ENCODE measurements at regions not wholly inside any gene's neighbourhood (a gene's known extent, or its start where the extent isn't known, plus 50 kb on each side); places are given as distances from the start of the nearest gene placed in this dataset.

DNA sequence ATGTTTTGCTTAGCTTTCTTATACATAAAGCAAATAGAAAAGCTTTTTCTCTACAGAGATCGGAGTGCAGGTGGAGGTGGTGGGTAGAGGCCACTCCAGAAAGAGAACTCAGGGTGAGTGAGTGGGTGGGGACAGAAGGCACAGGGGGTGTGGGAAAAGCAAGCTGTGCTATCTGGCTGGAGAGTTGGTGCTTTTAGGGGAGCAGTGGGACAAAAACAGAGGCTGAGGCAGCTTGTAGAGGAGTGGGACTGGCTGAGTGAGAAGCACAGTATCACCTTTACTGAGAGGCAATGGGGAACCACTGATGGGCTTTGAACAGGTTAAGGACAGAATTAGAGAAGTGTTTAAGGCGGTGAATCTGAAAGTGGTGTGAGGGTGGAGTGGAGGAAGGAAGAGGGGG, 275.3 kb downstream of the TCF7L2 start:
- TF ChIP-seq, protein P1, sequence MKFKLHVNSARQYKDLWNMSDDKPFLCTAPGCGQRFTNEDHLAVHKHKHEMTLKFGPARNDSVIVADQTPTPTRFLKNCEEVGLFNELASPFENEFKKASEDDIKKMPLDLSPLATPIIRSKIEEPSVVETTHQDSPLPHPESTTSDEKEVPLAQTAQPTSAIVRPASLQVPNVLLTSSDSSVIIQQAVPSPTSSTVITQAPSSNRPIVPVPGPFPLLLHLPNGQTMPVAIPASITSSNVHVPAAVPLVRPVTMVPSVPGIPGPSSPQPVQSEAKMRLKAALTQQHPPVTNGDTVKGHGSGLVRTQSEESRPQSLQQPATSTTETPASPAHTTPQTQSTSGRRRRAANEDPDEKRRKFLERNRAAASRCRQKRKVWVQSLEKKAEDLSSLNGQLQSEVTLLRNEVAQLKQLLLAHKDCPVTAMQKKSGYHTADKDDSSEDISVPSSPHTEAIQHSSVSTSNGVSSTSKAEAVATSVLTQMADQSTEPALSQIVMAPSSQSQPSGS (CRISPR knock-in tag; IDR thresholded peaks at IDR 0.05): no peak
- no peak for TF ChIP-seq CBX3 (IDR thresholded peaks at IDR 0.05; ENCODE audit: borderline replicate concordance in 1 of 2, low read length in 2 of 2)
- TF ChIP-seq CBX8 (IDR thresholded peaks at IDR 0.05; ENCODE audit: borderline replicate concordance, extremely low read depth, low read depth, low read length, poor library complexity, severe bottlenecking): no peak
- no peak for TF ChIP-seq POLR2AphosphoS5 (IDR thresholded peaks at IDR 0.05; ENCODE audit: control insufficient read depth, insufficient read depth, low read depth, low read length)
- TF ChIP-seq, protein P2, sequence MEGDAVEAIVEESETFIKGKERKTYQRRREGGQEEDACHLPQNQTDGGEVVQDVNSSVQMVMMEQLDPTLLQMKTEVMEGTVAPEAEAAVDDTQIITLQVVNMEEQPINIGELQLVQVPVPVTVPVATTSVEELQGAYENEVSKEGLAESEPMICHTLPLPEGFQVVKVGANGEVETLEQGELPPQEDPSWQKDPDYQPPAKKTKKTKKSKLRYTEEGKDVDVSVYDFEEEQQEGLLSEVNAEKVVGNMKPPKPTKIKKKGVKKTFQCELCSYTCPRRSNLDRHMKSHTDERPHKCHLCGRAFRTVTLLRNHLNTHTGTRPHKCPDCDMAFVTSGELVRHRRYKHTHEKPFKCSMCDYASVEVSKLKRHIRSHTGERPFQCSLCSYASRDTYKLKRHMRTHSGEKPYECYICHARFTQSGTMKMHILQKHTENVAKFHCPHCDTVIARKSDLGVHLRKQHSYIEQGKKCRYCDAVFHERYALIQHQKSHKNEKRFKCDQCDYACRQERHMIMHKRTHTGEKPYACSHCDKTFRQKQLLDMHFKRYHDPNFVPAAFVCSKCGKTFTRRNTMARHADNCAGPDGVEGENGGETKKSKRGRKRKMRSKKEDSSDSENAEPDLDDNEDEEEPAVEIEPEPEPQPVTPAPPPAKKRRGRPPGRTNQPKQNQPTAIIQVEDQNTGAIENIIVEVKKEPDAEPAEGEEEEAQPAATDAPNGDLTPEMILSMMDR (IDR thresholded peaks at IDR 0.05 in 2 of 3, conservative IDR thresholded peaks at IDR 0.05 in 1 of 3; ENCODE audit: insufficient read depth in 2 of 3, low read depth in 1 of 3, low read length in 3 of 3): no peak
- no peak for TF ChIP-seq JUNB (CRISPR knock-in tag; conservative IDR thresholded peaks at IDR 0.05)
- no peak for TF ChIP-seq FOXK2 (conservative IDR thresholded peaks at IDR 0.05 in 1 of 2, IDR thresholded peaks at IDR 0.05 in 1 of 2; ENCODE audit: low read depth in 2 of 2)
- no peak for TF ChIP-seq POLR2A (conservative IDR thresholded peaks at IDR 0.05)
- no peak for TF ChIP-seq CREM (IDR thresholded peaks at IDR 0.05; ENCODE audit: low read depth)

All from K562 (cell line).